B cell (primary cell): ENCODE measurements at regions not wholly inside any gene's neighbourhood (a gene's known extent, or its start where the extent isn't known, plus 50 kb on each side); places are given as distances from the start of the nearest gene placed in this dataset.

Experiments
- ATAC-seq: fragments of 200-7000 bp; cut with Tn5 transposase; one replicate; pipeline ENCODE4 v1.10.0; 2021; ENCODE audit warnings: low read depth, mild to moderate bottlenecking, moderate number of reproducible peaks, moderate library complexity
- CTCF ChIA-PET: fragments of 350-600 bp; sonication (Branson Sonifier 250); formaldehyde crosslinking; loops from one replicate; lab custom pipeline; 2021; ENCODE audit warnings: antibody characterized with exemption, inconsistent platforms; lab: Charles Lee
- POLR2A ChIA-PET: fragments of 350-600 bp; sonication (Branson Sonifier 250); formaldehyde crosslinking; loops from one replicate; lab custom pipeline; 2021; ENCODE audit warnings: antibody characterized with exemption; lab: Charles Lee
- DNase-seq: peaks from one replicate; pipeline ENCODE4 v3.0.0; 2013
- H2AFZ ChIP-seq: 2 replicates; pipeline ENCODE4 v1.6.1; 2012; ENCODE audit warnings: mild to moderate bottlenecking, low read depth, low read length; ENCODE audit not compliant: insufficient read depth, poor library complexity, severe bottlenecking
- H3K27ac ChIP-seq, 2 donors: 1 replicate in 1 of 2; 2 replicates in 1 of 2; pipeline ENCODE4 v1.5.1; 2012 to 2013; ENCODE audit warnings: low read length in 2 of 2, mild to moderate bottlenecking in 2 of 2, moderate library complexity in 1 of 2
- H3K27me3 ChIP-seq, 4 experiments: fragments of 200-600 bp in 1 of 4; sonication (generic) in 1 of 4; replicated peaks in 1 of 4; 1 replicate in 2 of 4; 2 replicates in 2 of 4; pipeline versions ENCODE4 v1.6.1 to v1.7.0; 2013 to 2016; ENCODE audit warnings: low read length in 3 of 4, mild to moderate bottlenecking in 2 of 4, mixed read lengths in 1 of 4, moderate library complexity in 1 of 4; ENCODE audit not compliant: insufficient read depth in 4 of 4, control insufficient read depth in 3 of 4; ENCODE audit errors: control extremely low read depth in 1 of 4
- H3K36me3 ChIP-seq, 2 experiments: replicated peaks in 1 of 2; 1 replicate in 1 of 2; 2 replicates in 1 of 2; pipeline versions ENCODE4 v1.6.1 to v1.7.1; 2013; ENCODE audit warnings: low read length in 1 of 2; ENCODE audit not compliant: insufficient read depth in 2 of 2, control insufficient read depth in 1 of 2; ENCODE audit errors: control extremely low read depth in 1 of 2, extremely low read depth in 1 of 2
- H3K4me1 ChIP-seq, 2 donors: fragments of 200-600 bp in 1 of 2; sonication (generic) in 1 of 2; 1 replicate in 1 of 2; 2 replicates in 1 of 2; pipeline versions ENCODE4 v1.5.1 to v1.6.1; 2013 to 2017; ENCODE audit warnings: low read length in 2 of 2; ENCODE audit not compliant: control insufficient read depth in 2 of 2, insufficient read depth in 2 of 2
- H3K4me2 ChIP-seq: replicated peaks from 2 replicates; pipeline ENCODE3; 2012; ENCODE audit warnings: mild to moderate bottlenecking, low read depth, low read length; ENCODE audit not compliant: poor library complexity, severe bottlenecking
- H3K4me3 ChIP-seq, 5 experiments: fragments of 200-600 bp in 1 of 5; sonication (generic) in 1 of 5; 1 replicate in 3 of 5; 2 replicates in 2 of 5; pipeline versions ENCODE4 v1.5.1 to v1.7.0; 2011 to 2016; ENCODE audit warnings: low read length in 4 of 5, mild to moderate bottlenecking in 4 of 5, low read depth in 2 of 5, control low read depth in 1 of 5, moderate library complexity in 1 of 5; ENCODE audit not compliant: insufficient read depth in 1 of 5; ENCODE audit errors: control extremely low read depth in 1 of 5, extremely low read depth in 1 of 5
- H3K79me2 ChIP-seq: fragments of 200-600 bp; sonication (generic); one replicate; pipeline ENCODE4 v1.6.0; 2016; ENCODE audit warnings: low read length; ENCODE audit not compliant: control insufficient read depth, insufficient read depth
- H3K9ac ChIP-seq: fragments of 200-600 bp; sonication (generic); 2 replicates; pipeline ENCODE4 v1.6.1; 2017; ENCODE audit warnings: mild to moderate bottlenecking, low read length, moderate library complexity
- H3K9me3 ChIP-seq, 3 donors: one replicate each; pipeline versions ENCODE4 v1.6.1 to v1.7.1; 2013; ENCODE audit warnings: low read length in 2 of 3; ENCODE audit not compliant: control insufficient read depth in 2 of 3, insufficient read depth in 1 of 3; ENCODE audit errors: control extremely low read depth in 1 of 3
- H4K20me1 ChIP-seq: 2 replicates; pipeline ENCODE4 v1.6.0; 2012; ENCODE audit warnings: mild to moderate bottlenecking, low read length; ENCODE audit not compliant: insufficient read depth, control insufficient read depth, poor library complexity, severe bottlenecking
- H3K27ac Mint-ChIP-seq: one replicate; pipeline ENCODE4 v1.8.0; 2021; ENCODE audit warnings: mixed read lengths
- H3K27me3 Mint-ChIP-seq: one replicate; pipeline ENCODE4 v1.8.0; 2021; ENCODE audit warnings: mixed read lengths
- H3K4me1 Mint-ChIP-seq: one replicate; pipeline ENCODE4 v1.8.0; 2021; ENCODE audit warnings: mixed read lengths
- H3K4me3 Mint-ChIP-seq: one replicate; pipeline ENCODE4 v1.8.0; 2021; ENCODE audit warnings: mixed read lengths
- H3K9me3 Mint-ChIP-seq: one replicate; pipeline ENCODE4 v1.8.0; 2022; ENCODE audit warnings: mixed read lengths; ENCODE audit not compliant: insufficient read depth
- EZH2 ChIP-seq: IDR thresholded peaks from 2 replicates; pipeline ENCODE4 v1.6.1; 2012; ENCODE audit warnings: borderline replicate concordance, low read depth, mild to moderate bottlenecking, moderate library complexity, low read length; ENCODE audit not compliant: insufficient read depth, poor library complexity, severe bottlenecking
- WGBS: methylation state at CpG from one replicate; pipeline ENCODE4 v1.1.5; 2013; ENCODE audit warnings: missing lambda C conversion rate; ENCODE audit not compliant: insufficient coverage; 5-methylcytosine and 5-hydroxymethylcytosine counted together
- intact Hi-C: fragments of 100-400 bp; cut with micrococcal nuclease; formaldehyde crosslinking; loops from one replicate; pipeline ENCODE4 v1.10.0; 2022
- TF ChIP-seq, protein P1 (sequence below): fragments of 200-600 bp; IDR thresholded peaks from one replicate; pipeline ENCODE4 v1.8.0; 2022; ENCODE audit warnings: antibody characterized with exemption, mild to moderate bottlenecking

DNA sequence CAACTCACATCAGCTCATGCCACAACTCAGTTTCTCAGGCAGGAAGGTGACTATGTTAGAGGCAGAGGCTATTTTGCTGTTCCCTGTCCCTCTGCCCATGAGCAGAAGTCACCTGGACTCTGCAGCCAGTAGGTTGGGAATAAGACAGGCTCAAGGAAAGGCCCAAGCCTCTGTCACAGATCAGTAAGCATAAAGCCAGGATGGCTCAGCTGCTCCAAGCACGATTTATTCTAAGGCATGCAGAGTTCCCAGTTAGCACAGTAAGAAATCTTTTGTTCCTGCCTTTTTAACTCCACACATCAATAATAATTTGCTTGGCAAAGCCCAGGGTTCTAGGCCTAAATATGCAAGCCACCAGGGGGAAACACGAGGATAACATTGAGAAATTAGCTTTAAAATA, 249.0 kb upstream of the ADRA1B start:
- Histone ChIP-seq H3K4me3 (no peak overlapping the region), H3K27ac (no peak overlapping the region), H3K4me2 (no peak overlapping the region), H3K79me2 (no peaks in the 10 kb centered on the region), H3K9me3 (peaks cover 0 to under 1% (median 0%) of the 10 kb centered on the region in 3 donors), H2AFZ (no peak overlapping the region), H3K36me3 (no peaks in the 10 kb centered on the region), H4K20me1 (no peaks in the 10 kb centered on the region), H3K4me1 (no peaks in the 10 kb centered on the region), H3K9ac (no peak overlapping the region), H3K27me3 (no peaks in the 10 kb centered on the region)
- WGBS: 88% methylated on average over 1 of the region's 2 CpGs
- no peak for TF ChIP-seq EZH2
- TF ChIP-seq, protein P1, sequence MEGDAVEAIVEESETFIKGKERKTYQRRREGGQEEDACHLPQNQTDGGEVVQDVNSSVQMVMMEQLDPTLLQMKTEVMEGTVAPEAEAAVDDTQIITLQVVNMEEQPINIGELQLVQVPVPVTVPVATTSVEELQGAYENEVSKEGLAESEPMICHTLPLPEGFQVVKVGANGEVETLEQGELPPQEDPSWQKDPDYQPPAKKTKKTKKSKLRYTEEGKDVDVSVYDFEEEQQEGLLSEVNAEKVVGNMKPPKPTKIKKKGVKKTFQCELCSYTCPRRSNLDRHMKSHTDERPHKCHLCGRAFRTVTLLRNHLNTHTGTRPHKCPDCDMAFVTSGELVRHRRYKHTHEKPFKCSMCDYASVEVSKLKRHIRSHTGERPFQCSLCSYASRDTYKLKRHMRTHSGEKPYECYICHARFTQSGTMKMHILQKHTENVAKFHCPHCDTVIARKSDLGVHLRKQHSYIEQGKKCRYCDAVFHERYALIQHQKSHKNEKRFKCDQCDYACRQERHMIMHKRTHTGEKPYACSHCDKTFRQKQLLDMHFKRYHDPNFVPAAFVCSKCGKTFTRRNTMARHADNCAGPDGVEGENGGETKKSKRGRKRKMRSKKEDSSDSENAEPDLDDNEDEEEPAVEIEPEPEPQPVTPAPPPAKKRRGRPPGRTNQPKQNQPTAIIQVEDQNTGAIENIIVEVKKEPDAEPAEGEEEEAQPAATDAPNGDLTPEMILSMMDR: no peak
- Mint-ChIP-seq H3K9me3 (no peaks in the 10 kb centered on the region), H3K4me3 (no peak overlapping the region), H3K27me3 (no peaks in the 10 kb centered on the region), H3K27ac (no peak overlapping the region), H3K4me1 (no peaks in the 10 kb centered on the region)
- ChIA-PET POLR2A (no interaction called here), CTCF (no interaction called here)
- DNase-seq: no peak
- no peak for ATAC-seq
- intact Hi-C loops: no loop called here

DNA sequence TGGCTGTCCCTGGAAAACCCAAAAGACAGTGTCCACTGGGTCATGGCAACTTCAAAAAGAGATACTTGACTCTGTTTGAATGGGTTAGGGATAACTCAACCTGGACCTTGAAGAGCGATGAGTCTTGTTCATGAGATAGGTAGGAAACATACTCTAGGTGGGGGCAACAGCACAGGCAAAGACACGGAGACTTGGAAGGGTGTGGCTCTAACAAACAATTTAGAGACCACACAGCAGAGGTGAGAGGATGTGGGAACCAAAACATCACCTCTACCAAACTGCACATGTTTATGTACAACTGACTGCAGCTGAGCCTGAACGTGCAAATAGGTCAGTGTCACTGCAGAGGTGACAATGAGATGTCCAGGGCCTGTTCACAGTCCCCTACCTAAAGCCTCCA, 247.7 kb upstream of the ADRA1B start:
- peaks cover 3% of the 10 kb centered on the region for H3K9me3 Mint-ChIP-seq
- H4K20me1 ChIP-seq: no peaks in the 10 kb centered on the region
- ChIA-PET POLR2A (no interaction called here), CTCF (no interaction called here)
- no peaks in the 10 kb centered on the region for H3K36me3 ChIP-seq
- no peak overlapping the region for H3K4me3 ChIP-seq
- H3K27me3 Mint-ChIP-seq: no peaks in the 10 kb centered on the region
- ATAC-seq (no peak), DNase-seq (no peak)
- 57% methylated on average over 1 of the region's 3 CpGs for WGBS
- no peaks in the 10 kb centered on the region for H3K27me3 ChIP-seq
- H3K9me3 ChIP-seq: peaks cover 0 to 6% (median under 1%) of the 10 kb centered on the region in 3 donors
- H3K9ac ChIP-seq: no peak overlapping the region
- H2AFZ ChIP-seq: no peak overlapping the region
- TF ChIP-seq, protein P1: no peak
- TF ChIP-seq EZH2: no peak
- no peaks in the 10 kb centered on the region for H3K4me1 Mint-ChIP-seq
- H3K4me1 ChIP-seq: no peaks in the 10 kb centered on the region
- no peak overlapping the region for H3K27ac ChIP-seq
- intact Hi-C loops: no loop called here
- no peaks in the 10 kb centered on the region for H3K79me2 ChIP-seq
- no peak overlapping the region for H3K27ac Mint-ChIP-seq
- H3K4me2 ChIP-seq: no peak overlapping the region
- no peak overlapping the region for H3K4me3 Mint-ChIP-seq
